Brain microvascular endothelial cell (primary cell): ENCODE measurements at regions not wholly inside any gene's neighbourhood (a gene's known extent, or its start where the extent isn't known, plus 50 kb on each side); places are given as distances from the start of the nearest gene placed in this dataset.

Experiments used
- DNase-seq: peaks from one replicate; pipeline ENCODE4 v3.0.0-alpha.2; 2020
- H3K27ac ChIP-seq: fragments of 250-450 bp; sonication (Bioruptor Pico); 2 replicates; pipeline ENCODE4 v1.5.1; 2020; ENCODE audit warnings: mild to moderate bottlenecking, moderate library complexity
- H3K27me3 ChIP-seq: fragments of 250-450 bp; sonication (Bioruptor Pico); replicated peaks from 2 replicates; pipeline ENCODE4 v1.5.1; 2020; ENCODE audit warnings: mild to moderate bottlenecking
- H3K36me3 ChIP-seq: fragments of 250-450 bp; sonication (Bioruptor Pico); replicated peaks from 2 replicates; pipeline ENCODE4 v1.5.1; 2020; ENCODE audit warnings: mild to moderate bottlenecking
- H3K4me3 ChIP-seq: 2 replicates; pipeline ENCODE4 v1.5.1; 2011; ENCODE audit warnings: low read depth, mild to moderate bottlenecking, control low read depth, low read length, moderate library complexity
- in situ Hi-C: cut with HindIII; loops from 2 replicates; pipeline ENCODE4 v1.10.0; 2017; ENCODE audit warnings: low sequenced_read_pairs, low pct_ligation_motif_present
- TF ChIP-seq, protein P1 (sequence below): IDR thresholded peaks from 2 replicates; pipeline ENCODE4 v1.5.1; 2011; ENCODE audit warnings: low read depth, mild to moderate bottlenecking, moderate library complexity, low read length, control low read depth, inconsistent platforms; ENCODE audit errors: missing control alignments

DNA sequence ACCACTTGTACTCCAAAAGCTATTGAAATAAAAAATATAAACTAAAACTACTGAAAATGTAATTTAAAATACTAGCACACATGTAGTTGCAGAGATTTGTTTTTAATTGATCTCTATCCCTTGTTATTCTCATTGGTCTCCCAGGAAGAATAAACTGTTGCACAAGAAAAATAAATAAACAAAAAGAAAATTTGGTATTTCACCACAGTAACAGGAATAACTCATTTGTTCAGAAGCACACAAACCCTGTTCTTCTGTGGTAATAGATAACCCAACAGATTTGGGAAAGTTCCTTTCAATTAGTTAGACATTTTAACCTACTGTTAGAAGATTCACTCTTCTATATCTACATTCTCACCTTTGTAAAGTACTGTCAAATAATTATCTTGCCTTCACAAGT lies 70.9 kb upstream of the APOOL start:
- in situ Hi-C loops, result no loop called here
- H3K27ac ChIP-seq, result no peak overlapping the region
- H3K4me3 ChIP-seq, result no peak overlapping the region
- H3K36me3 ChIP-seq, result no peaks in the 10 kb centered on the region
- TF ChIP-seq, protein P1, sequence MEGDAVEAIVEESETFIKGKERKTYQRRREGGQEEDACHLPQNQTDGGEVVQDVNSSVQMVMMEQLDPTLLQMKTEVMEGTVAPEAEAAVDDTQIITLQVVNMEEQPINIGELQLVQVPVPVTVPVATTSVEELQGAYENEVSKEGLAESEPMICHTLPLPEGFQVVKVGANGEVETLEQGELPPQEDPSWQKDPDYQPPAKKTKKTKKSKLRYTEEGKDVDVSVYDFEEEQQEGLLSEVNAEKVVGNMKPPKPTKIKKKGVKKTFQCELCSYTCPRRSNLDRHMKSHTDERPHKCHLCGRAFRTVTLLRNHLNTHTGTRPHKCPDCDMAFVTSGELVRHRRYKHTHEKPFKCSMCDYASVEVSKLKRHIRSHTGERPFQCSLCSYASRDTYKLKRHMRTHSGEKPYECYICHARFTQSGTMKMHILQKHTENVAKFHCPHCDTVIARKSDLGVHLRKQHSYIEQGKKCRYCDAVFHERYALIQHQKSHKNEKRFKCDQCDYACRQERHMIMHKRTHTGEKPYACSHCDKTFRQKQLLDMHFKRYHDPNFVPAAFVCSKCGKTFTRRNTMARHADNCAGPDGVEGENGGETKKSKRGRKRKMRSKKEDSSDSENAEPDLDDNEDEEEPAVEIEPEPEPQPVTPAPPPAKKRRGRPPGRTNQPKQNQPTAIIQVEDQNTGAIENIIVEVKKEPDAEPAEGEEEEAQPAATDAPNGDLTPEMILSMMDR, result no peak
- no peaks in the 10 kb centered on the region for H3K27me3 ChIP-seq
- no peak for DNase-seq

DNA sequence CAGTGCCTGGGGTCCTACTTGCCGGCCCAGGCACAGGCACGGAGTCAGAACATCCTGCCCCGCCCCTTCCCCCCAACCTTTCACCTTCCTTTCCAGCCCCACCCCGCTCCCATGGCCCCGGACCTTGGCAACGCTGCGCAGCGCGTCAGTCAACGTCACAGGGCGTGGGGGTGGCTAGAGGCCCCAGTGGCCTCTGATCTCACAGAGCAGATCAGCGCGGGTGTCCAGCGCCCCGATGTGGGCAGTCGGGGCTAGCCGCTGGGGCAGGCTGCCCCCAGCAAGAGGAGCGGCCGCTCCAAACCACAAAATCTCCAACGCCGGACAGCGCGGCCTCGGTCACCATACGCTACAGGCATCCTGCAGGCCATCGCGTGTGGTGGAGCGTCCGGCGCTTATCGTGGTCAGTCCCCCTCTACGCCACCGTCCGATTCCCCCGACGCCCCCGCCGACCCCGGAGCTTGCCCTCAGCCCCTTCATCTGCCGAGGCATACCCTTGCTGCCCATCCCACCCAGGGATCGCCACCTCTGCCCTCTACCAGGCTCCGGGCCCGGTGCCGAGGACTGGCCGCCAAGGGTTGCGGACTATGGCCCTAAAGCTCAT lies 69.6 kb upstream of the APOOL start:
- Histone ChIP-seq H3K36me3 (no peaks in the 10 kb centered on the region), H3K4me3 (no peak overlapping the region), H3K27ac (no peak overlapping the region), H3K27me3 (no peaks in the 10 kb centered on the region)
- in situ Hi-C loops, result no loop called here
- TF ChIP-seq, protein P1, result no peak
- DNase-seq, result no peak
